DND-41 (cell line): ENCODE measurements at regions not wholly inside any gene's neighbourhood (a gene's known extent, or its start where the extent isn't known, plus 50 kb on each side); places are given as distances from the start of the nearest gene placed in this dataset.

Experiments
- CTCF ChIP-seq: IDR thresholded peaks from 2 replicates; pipeline ENCODE4 v1.5.1; 2012; ENCODE audit warnings: borderline replicate concordance, low read length, moderate library complexity, mild to moderate bottlenecking; ENCODE audit not compliant: poor library complexity, severe bottlenecking; ENCODE audit errors: extremely low read depth
- EZH2 ChIP-seq: IDR thresholded peaks from 3 replicates; pipeline ENCODE4 v1.6.1; 2012; ENCODE audit warnings: borderline replicate concordance, low read depth, mild to moderate bottlenecking, moderate library complexity, low read length, inconsistent platforms; ENCODE audit not compliant: severe bottlenecking

- no peak for TF ChIP-seq CTCF
- TF ChIP-seq EZH2: no peak
These were observed 443.1 kb upstream of the FMR1 start for GRCh38 chrX:147468600-147468999.
